C4-2B (cell line): ENCODE measurements at regions not wholly inside any gene's neighbourhood (a gene's known extent, or its start where the extent isn't known, plus 50 kb on each side); places are given as distances from the start of the nearest gene placed in this dataset.

Experiments used
- ZFX ChIP-seq: fragments of 450-650 bp; IDR thresholded peaks from 2 replicates; pipeline ENCODE4 v1.6.1; 2017
- TF ChIP-seq, protein P1 (sequence below): fragments of 450-650 bp; conservative IDR thresholded peaks from 2 replicates; pipeline ENCODE4 v1.5.1; 2017; ENCODE audit warnings: mild to moderate bottlenecking

DNA sequence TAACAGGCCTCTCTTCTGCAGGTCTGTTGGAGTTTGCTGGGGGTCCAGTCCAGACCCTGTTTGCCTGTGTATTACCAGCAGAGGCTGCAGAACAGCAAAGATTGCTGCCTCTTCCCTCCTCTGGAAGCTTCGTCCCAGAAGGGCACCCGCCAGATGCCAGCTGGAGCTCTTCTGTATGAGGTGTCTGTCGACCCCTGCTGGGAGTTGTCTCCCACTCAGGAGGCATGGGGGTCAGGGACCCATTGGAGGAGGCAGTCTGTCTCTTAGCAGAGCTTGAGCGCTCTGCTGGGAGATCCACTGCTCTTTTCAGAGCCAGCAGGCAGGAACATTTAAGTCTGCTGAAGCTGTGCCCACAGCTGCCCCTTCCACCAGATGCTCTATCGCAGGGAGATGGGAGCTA lies 361.1 kb upstream of the NRP1 start:
- TF ChIP-seq, protein P1, sequence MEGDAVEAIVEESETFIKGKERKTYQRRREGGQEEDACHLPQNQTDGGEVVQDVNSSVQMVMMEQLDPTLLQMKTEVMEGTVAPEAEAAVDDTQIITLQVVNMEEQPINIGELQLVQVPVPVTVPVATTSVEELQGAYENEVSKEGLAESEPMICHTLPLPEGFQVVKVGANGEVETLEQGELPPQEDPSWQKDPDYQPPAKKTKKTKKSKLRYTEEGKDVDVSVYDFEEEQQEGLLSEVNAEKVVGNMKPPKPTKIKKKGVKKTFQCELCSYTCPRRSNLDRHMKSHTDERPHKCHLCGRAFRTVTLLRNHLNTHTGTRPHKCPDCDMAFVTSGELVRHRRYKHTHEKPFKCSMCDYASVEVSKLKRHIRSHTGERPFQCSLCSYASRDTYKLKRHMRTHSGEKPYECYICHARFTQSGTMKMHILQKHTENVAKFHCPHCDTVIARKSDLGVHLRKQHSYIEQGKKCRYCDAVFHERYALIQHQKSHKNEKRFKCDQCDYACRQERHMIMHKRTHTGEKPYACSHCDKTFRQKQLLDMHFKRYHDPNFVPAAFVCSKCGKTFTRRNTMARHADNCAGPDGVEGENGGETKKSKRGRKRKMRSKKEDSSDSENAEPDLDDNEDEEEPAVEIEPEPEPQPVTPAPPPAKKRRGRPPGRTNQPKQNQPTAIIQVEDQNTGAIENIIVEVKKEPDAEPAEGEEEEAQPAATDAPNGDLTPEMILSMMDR, result no peak
- no peak for TF ChIP-seq ZFX
